ENCODE measurements at regions not wholly inside any gene's neighbourhood (a gene's known extent, or its start where the extent isn't known, plus 50 kb on each side); places are given as distances from the start of the nearest gene placed in this dataset.

DNA sequence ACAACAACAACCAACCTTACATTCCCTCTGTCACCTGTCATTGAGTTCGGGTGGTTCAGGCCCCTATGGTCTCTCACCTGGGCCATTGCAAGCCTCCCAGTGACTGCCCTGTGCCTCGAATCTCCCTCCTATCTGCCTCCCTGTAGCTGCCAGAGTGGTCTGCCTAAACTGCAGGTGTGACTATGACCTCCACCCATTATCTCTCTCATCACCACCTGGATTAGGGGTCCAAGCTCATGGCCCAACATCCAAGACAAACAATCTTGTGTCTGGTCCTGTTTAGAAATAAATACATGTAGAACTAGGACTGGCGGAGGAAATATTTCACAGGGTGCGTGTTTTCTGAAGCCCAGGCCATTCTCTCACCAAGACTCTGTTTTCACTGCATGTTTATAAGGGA lies 146.6 kb downstream of the HERPUD2 start:
- H3K27ac ChIP-seq: no peak overlapping the region
- TF ChIP-seq, protein P1, sequence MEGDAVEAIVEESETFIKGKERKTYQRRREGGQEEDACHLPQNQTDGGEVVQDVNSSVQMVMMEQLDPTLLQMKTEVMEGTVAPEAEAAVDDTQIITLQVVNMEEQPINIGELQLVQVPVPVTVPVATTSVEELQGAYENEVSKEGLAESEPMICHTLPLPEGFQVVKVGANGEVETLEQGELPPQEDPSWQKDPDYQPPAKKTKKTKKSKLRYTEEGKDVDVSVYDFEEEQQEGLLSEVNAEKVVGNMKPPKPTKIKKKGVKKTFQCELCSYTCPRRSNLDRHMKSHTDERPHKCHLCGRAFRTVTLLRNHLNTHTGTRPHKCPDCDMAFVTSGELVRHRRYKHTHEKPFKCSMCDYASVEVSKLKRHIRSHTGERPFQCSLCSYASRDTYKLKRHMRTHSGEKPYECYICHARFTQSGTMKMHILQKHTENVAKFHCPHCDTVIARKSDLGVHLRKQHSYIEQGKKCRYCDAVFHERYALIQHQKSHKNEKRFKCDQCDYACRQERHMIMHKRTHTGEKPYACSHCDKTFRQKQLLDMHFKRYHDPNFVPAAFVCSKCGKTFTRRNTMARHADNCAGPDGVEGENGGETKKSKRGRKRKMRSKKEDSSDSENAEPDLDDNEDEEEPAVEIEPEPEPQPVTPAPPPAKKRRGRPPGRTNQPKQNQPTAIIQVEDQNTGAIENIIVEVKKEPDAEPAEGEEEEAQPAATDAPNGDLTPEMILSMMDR (conservative IDR thresholded peaks at IDR 0.05): no peak

DNA sequence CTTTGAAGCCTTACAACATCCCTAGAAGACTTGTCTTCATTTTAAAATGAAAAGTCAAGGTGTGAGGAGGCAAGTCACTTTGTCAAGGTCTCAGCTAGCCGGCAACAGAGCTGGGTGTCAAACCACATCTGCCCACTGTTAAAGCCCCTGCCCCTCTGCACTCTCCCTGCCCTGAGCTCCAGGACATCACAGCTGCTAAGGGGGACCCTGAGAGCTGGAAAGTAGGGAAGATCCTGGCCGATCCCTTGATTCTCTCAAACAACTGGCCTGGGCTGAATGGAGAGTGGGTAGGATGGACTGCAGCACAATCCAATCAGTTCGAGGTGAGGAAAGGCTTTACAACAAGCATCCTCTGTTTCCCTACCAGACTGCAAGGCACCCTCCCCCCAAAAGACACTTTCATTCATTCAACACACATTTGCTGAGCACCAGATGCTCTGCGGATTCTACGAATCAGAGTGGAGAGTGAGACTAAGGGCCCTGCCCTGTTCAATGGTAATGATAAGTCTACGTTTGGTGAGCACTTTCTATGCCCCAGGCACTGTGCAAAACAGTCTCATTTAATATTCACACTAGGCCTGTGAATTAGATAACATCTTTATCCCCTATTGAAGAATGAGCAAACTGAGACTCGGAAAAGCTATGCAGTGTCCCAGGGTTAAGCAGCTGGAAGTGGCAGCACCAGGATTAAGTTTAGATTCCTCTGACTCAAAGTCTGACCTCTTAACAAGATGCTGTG lies 148.1 kb downstream of the HERPUD2 start:
- H3K27ac ChIP-seq: no peak overlapping the region
- TF ChIP-seq, protein P1 (conservative IDR thresholded peaks at IDR 0.05): no peak

DNA sequence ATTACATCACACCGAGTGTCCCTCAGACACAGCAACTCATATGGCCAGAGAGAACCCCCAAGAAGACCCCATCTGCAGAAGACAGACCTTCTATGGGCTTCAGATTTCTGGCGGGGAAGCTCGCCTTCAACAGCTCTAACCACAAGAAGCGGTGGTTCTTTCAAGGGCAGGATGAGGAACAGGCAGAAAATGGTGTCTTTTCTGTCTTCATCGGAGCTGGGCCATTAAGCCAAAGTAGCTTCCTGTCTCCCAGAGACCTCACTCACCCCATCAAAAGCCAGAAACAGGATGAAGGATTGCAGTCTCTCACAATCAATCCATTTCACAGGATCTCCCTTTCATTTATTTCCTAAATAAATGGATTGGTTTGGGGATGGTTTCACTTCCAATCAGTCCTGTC lies 149.1 kb downstream of the HERPUD2 start:
- TF ChIP-seq, protein P1 (conservative IDR thresholded peaks at IDR 0.05): no peak
- no peak overlapping the region for H3K27ac ChIP-seq

DNA sequence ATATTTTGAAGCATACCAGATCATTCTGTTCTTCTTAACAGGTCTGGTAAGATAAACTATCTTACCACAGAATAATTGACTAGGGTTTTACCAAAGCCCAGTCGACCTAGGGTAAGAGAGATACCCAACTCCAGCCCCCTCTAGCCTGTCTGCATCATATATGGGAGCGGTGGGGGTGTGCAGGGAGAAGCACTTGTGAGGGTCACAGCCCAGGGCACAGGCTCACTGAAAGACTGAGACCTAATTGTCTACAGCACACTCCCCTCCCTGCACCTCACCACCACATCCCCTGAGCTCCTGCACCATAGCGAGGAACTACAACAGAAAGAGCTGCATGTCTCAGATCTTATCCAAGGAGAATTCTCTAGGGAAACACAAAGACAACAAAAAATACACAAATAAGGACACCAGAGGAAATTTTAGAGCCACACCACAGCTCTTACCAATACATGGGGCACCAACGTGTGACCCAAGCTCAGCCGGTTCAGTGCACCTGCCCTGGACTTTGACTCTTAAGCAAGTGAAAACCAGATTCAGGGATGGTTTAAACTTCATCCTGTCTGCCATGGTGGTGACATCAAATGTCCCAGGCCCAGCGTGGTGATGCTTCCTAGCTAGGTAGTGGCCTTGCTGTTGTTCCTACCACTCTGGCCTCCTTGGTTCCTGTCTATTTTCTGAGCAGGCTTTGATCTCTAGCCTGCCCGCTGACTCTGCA lies 150.8 kb downstream of the HERPUD2 start:
- TF ChIP-seq, protein P1 (conservative IDR thresholded peaks at IDR 0.05): no peak
- no peak overlapping the region for H3K27ac ChIP-seq

DNA sequence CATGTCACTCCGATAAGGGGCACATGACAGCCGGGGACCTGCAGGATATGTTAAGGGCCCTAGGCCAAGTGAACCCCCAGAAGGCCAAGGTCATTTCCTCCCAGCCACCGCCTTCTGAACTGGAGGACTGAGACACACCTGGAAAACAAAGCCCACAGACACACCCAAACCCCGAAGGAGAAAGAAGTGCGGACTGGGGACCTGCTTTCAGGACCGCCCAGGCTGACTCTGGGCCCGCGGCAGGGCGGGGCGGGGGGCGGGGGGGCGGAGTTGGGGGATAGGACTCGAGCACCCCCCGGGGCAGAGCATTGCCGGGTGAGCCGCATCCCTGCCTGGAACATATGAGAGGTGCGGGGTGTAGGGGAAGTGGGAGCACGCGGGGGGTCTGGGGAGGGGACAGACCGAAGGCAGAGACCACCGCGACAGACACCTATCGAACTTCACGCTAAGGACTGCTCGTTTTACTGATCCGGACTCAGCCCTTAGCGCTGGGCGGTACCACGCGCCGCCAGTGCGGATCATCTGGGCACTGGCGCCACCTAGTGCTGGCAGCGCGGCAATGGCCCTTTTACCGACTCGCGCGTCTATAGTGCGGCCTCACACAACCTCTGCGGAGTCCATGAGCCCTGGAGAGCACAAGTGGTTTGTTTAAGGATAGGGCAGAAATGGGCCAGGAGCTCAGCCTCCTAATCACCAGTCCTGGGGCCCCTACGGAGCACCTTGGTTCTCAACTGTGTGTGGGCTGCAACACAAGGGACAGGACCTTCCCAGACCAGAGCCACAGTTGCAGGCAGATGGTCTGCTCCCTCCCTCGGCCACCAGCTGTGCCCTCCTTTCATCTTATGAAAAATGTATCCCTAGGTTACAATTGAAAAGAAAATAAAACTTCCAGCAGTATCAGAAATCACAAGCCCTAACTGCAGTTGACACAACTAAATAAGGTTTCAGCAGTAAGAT lies 157.6 kb downstream of the HERPUD2 start:
- TF ChIP-seq, protein P1 (conservative IDR thresholded peaks at IDR 0.05): peak; percentile 91
- peak overlapping the region; percentile 13; the same call in 1 of the 2 replicates for H3K27ac ChIP-seq

DNA sequence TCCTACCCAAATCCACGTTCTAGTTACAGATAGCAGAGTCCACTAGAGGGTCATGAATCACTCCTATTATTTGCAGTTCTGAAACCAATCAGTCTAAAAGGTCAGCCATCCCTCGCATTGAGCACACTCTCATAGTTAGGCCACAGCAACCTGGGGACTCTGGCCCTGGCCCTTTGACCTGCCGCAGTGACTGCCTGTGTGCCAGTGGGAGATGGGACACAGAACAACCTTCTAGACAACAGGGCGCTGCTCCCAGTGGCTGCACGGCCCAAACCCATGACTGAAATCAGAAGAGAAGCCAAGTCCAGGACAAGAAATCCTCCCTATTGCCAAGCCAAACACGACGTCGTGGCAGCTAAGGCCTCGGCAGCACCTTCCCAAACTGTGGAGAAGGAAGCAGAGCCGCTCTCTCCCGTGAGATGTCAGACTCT lies 158.5 kb downstream of the HERPUD2 start:
- no peak overlapping the region for H3K27ac ChIP-seq
- TF ChIP-seq, protein P1 (conservative IDR thresholded peaks at IDR 0.05): no peak

DNA sequence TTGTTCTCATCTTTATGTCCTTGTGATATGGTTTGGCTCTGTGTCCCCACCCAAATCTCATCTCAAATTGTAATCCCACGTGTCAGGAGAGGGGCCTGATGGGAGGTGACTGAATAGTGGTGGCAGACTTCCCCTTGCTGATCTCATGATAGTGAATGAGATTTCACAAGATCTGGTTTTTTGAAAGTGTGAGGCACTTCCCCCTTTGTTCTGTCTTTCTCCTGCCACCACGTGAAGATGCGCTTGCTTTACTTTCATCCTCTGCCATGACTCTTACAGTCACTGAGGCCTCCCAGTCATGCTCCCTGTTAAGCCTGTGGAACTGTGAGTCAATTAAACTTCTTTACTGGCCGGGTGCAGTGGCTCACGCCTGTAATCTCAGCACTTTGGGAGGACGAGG lies 161.0 kb downstream of the HERPUD2 start:
- TF ChIP-seq, protein P1 (conservative IDR thresholded peaks at IDR 0.05): no peak
- no peak overlapping the region for H3K27ac ChIP-seq
